ENCODE measurements at regions not wholly inside any gene's neighbourhood (a gene's known extent, or its start where the extent isn't known, plus 50 kb on each side); places are given as distances from the start of the nearest gene placed in this dataset.

DNA sequence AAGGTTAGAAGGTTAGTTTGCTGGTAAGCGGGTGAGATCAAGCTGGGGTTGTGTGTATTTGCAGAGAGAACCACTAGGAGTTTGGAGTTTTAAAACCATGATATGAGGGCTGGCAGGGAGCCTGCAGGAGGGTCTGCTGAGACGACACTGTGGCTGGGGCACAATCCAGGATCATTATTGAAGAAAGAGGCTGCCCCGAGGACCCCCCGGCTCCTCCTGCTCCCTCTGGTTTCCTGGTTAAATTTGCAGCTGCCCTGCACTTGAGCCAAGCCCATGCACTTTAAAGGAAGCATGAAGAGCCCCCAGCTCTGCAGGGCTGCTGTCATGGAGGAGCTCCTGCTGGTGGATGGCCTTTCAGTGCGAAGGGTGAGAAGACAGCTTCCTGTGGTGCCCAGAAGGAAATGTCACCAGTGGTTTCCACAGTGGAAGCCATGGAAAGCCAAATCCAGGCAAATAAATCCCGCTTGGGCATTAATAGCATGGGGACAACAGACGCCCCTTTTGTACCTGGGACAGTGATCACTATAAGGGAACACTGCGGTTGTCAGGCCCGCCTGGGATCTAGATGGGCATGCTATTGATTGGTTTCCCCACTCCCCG, 140.7 kb downstream of the NSG2 start:
- TF ChIP-seq CTCF (IDR thresholded peaks at IDR 0.05), result no peak

- TF ChIP-seq CTCF (IDR thresholded peaks at IDR 0.05), result no peak
These were observed 141.5 kb downstream of the NSG2 start for GRCh38 chr5:174187001-174187400.

DNA sequence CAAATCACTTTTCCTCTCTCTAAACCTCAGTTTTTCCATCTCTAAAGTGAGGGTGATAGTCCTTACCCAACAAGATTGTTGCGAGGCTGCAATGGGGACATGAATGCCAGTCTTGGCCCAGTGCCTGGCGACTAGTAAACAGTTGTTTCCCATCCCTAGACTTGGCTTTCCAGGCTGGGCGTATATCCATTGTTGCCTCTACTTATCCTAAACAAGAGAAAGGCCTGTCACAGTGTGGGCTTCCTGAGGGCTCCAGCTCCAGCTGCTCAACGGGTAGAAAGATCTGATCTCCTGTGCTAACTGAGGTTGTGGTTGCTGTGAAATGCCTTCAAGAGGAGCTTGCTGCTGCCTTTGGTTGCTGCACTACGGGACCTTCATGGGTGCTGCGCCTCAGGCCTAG, 142.0 kb downstream of the NSG2 start:
- no peak for TF ChIP-seq CTCF (IDR thresholded peaks at IDR 0.05)

DNA sequence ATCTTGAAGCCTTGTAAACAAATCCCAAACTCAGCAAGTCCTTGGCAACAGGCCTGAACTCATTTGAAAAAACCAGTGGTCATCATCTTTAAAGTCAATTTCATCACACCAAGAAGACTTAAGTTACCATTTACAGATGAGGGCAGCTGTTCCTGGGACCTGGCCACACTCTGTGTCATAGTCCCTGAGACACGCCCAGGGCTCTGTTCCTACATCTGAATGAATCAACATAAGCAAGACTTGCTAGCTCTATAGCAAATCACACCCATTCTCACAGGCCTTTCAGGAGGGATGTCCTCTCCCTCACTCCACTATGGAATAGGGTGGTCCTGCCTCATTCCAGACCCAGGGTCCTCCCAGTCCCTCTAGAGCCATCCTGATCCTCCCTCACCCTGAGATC, 142.8 kb downstream of the NSG2 start:
- TF ChIP-seq CTCF (IDR thresholded peaks at IDR 0.05), result no peak

DNA sequence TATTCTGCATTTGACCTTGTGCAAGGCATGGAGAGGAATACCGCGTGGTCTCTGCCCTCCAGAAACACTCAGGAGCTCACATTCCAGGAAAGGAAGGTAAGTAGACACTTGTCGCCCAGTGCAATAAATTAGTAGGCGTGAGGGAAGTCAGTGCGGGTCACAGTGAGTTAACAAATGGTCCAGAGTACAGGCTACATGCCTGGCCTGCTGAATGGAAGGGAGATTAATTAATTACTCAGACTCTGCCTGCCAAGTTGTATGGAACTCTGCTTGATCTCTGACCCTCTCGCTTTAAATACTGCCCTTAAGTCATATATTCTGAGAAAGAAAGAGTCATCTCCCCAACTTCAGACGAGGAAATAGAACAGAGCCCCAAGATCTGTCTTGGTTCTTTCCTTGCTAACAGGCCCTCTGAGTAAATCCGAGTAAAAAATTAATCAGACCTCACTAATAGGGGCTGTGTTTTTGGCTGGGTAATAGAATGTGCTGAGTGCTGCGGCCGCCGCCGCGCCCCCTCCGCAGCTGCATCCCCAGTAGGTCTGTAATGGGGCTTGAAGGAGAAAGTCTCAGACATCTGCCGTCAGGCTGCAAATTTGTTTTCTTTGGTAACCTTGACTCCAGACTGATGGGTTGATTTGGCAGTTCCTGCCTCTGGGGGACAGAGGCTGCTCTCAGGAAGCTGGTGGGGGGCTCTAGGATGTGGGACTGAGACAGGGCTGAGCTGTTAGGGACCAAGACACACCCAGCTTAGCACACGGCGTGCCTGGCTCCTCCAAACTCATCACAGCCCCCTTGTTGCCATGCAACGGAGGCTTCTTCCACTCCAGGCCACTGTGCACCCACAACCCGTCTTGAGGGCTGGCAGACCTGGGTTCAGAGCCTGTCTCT, 144.4 kb downstream of the NSG2 start:
- TF ChIP-seq CTCF (IDR thresholded peaks at IDR 0.05), result no peak

- TF ChIP-seq CTCF (IDR thresholded peaks at IDR 0.05), result no peak
These were observed 145.6 kb downstream of the NSG2 start for GRCh38 chr5:174191076-174191475.

GRCh38 chr5:174191850-174192655, 146.5 kb downstream of the NSG2 start:
- TF ChIP-seq CTCF (IDR thresholded peaks at IDR 0.05), result no peak

Data from LNCAP (cell line).